ENCODE measurements at regions not wholly inside any gene's neighbourhood (a gene's known extent, or its start where the extent isn't known, plus 50 kb on each side); places are given as distances from the start of the nearest gene placed in this dataset.

DNA sequence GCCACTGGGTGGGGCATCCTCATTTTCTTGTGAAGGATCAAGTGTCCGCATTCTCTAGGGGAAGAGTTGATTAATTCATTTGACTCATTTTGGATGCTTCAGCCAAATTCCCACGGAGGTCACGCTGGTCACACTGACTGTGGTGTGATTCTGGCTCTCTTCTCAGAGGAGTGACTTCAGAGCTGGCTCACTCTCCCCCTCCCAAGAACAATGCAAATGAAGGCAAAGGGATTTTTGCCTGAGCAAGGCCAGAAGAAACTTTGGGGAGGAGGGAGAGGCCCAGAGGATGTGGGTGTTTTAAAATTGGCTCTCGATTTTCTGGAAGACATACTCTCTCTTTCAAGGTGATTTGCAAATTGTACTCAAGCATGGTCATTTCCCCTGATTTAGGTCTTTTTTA lies 51.1 kb upstream of the LMO2 start:
- H3K27ac ChIP-seq (ENCODE audit: low read depth in 1 of 2, low read length in 2 of 2) = peak overlapping the region in 1 of 2 donors; percentile 26
- H3K9me3 ChIP-seq (replicated peaks in 1 of 2; ENCODE audit: control insufficient read depth in 1 of 2, insufficient read depth in 1 of 2, low read length in 2 of 2) = no peaks in the 10 kb centered on the region
- intact Hi-C loops (cut with micrococcal nuclease) = loop anchor here in 1 of 2 donors (5.0 kb wide), 1 partner anchor 51 kb away; the partner anchor contains the start of gene LMO2
- H3K79me2 ChIP-seq (ENCODE audit: insufficient read depth, low read length) = no peaks in the 10 kb centered on the region
- H2AFZ ChIP-seq (ENCODE audit: insufficient read depth, low read depth, low read length, poor library complexity, severe bottlenecking) = no peak overlapping the region
- H3K4me2 ChIP-seq (replicated peaks; ENCODE audit: extremely low read depth, low read length, poor library complexity, severe bottlenecking) = no peak overlapping the region
- WGBS (ENCODE audit: insufficient coverage) = no CpG with 5 or more reads among the region's 4 CpGs
- Mint-ChIP-seq H3K4me1 (peaks cover 28% of the 10 kb centered on the region), H3K9me3 (peaks cover 0 to 1% (median 0%) of the 10 kb centered on the region in 7 donors), H3K36me3 (no peaks in the 10 kb centered on the region), H3K4me3 (no peak overlapping the region), H3K27ac (peak overlapping the region; percentile 19 to 86 (median 65)), H3K27me3 (ENCODE audit: low read depth in 3 of 3) (peaks cover 0 to 3% (median 0%) of the 10 kb centered on the region in 3 donors)
- TF ChIP-seq CTCF (IDR thresholded peaks at IDR 0.05) = no peak
- H3K4me1 ChIP-seq (ENCODE audit: control insufficient read depth in 1 of 2, insufficient read depth in 2 of 2, low read length in 2 of 2) = peaks cover 23 to 28% of the 10 kb centered on the region in 2 donors
- no peaks in the 10 kb centered on the region for H4K20me1 ChIP-seq (ENCODE audit: insufficient read depth, low read length)
- no peak overlapping the region for H3K4me3 ChIP-seq (replicated peaks in 1 of 3; ENCODE audit: low read depth in 2 of 3, low read length in 3 of 3)
- H3K9ac ChIP-seq (ENCODE audit: insufficient read depth, low read length, poor library complexity, severe bottlenecking) = no peak overlapping the region
- no peaks in the 10 kb centered on the region for H3K27me3 ChIP-seq (ENCODE audit: control insufficient read depth in 2 of 2, insufficient read depth in 2 of 2, low read length in 2 of 2)
- H3K36me3 ChIP-seq (replicated peaks in 1 of 2; ENCODE audit: control insufficient read depth in 1 of 2, insufficient read depth in 2 of 2, low read length in 2 of 2) = no peaks in the 10 kb centered on the region
- peak; percentile 50 to 74 (median 54) for DNase-seq

GRCh38 chr11:33941637-33942160 lies 49.8 kb upstream of the LMO2 start:
- Histone ChIP-seq H3K27me3 (ENCODE audit: control insufficient read depth in 2 of 2, insufficient read depth in 2 of 2, low read length in 2 of 2) (no peaks in the 10 kb centered on the region), H3K36me3 (replicated peaks in 1 of 2; ENCODE audit: control insufficient read depth in 1 of 2, insufficient read depth in 2 of 2, low read length in 2 of 2) (no peaks in the 10 kb centered on the region), H2AFZ (ENCODE audit: insufficient read depth, low read depth, low read length, poor library complexity, severe bottlenecking) (peak overlapping the region; percentile 9), H3K4me1 (ENCODE audit: control insufficient read depth in 1 of 2, insufficient read depth in 2 of 2, low read length in 2 of 2) (peaks cover 34 to 39% of the 10 kb centered on the region in 2 donors), H3K9ac (ENCODE audit: insufficient read depth, low read length, poor library complexity, severe bottlenecking) (no peak overlapping the region), H3K9me3 (replicated peaks in 1 of 2; ENCODE audit: control insufficient read depth in 1 of 2, insufficient read depth in 1 of 2, low read length in 2 of 2) (no peaks in the 10 kb centered on the region), H3K4me3 (replicated peaks in 1 of 3; ENCODE audit: low read depth in 2 of 3, low read length in 3 of 3) (peak overlapping the region in 1 of 3 experiments; percentile 14), H3K27ac (ENCODE audit: low read depth in 1 of 2, low read length in 2 of 2) (peak overlapping the region; percentile 34 to 66), H3K4me2 (replicated peaks; ENCODE audit: extremely low read depth, low read length, poor library complexity, severe bottlenecking) (peak overlapping the region; percentile 21), H4K20me1 (ENCODE audit: insufficient read depth, low read length) (no peaks in the 10 kb centered on the region), H3K79me2 (ENCODE audit: insufficient read depth, low read length) (no peaks in the 10 kb centered on the region)
- intact Hi-C loops (cut with micrococcal nuclease) = loop anchor here in 1 of 2 donors (5.0 kb wide), 1 partner anchor 49 kb away; the partner anchor contains the start of gene LMO2
- Mint-ChIP-seq H3K4me3 (peak overlapping the region in 1 of 2 donors; percentile 42), H3K27me3 (ENCODE audit: low read depth in 3 of 3) (peaks cover 0 to 1% (median 0%) of the 10 kb centered on the region in 3 donors), H3K4me1 (peaks cover 41% of the 10 kb centered on the region), H3K36me3 (no peaks in the 10 kb centered on the region), H3K27ac (peak overlapping the region; percentile 63 to 89 (median 81)), H3K9me3 (peaks cover 0 to 1% (median 0%) of the 10 kb centered on the region in 7 donors)
- WGBS (ENCODE audit: insufficient coverage) = 68% methylated on average over 3 of the region's 7 CpGs
- DNase-seq = peak; percentile 50 to 73 (median 71)
- no peak for TF ChIP-seq CTCF (IDR thresholded peaks at IDR 0.05)
